HCT116 (cell line): ENCODE measurements at regions not wholly inside any gene's neighbourhood (a gene's known extent, or its start where the extent isn't known, plus 50 kb on each side); places are given as distances from the start of the nearest gene placed in this dataset.
"Not testable (repeated sequence)": the region's sequence is repeated elsewhere in the genome, so short reads cannot be mapped to it uniquely, and the experiment has no call there.

Experiments used
- ATAC-seq: fragments of 200-7000 bp; cut with Tn5 transposase; 2 replicates; pipeline ENCODE4 v1.9.1; 2020; ENCODE audit warnings: mild to moderate bottlenecking, moderate library complexity
- BruUV-seq: library from RNA; stranded (reverse); fragments of 400-500 nt; replicated peaks from 2 replicates; lab custom pipeline; 2021; lab: Mats Ljungman, UMichigan
- CTCF ChIA-PET: fragments of 300-600 bp; sonication (Branson Sonifier 250); formaldehyde crosslinking; loops from one replicate; lab custom pipeline; 2021; ENCODE audit warnings: antibody characterized with exemption; lab: Charles Lee
- POLR2A ChIA-PET: fragments of 300-600, 350-600 bp; sonication (Branson Sonifier 250); formaldehyde crosslinking; loops from one replicate; lab custom pipeline; 2021; ENCODE audit warnings: antibody characterized with exemption; lab: Charles Lee
- RAD21 ChIA-PET, 2 experiments: fragments of 300-600 bp; sonication (Branson Sonifier 250); formaldehyde crosslinking; loops; one replicate each; lab custom pipeline; 2023; ENCODE audit warnings: low total read pairs in 2 of 2; ENCODE audit not compliant: uncharacterized antibody in 2 of 2, unreplicated experiment in 2 of 2, low non-redundant PET in 1 of 2; lab: Charles Lee
- DNase-seq: peaks from one replicate; pipeline ENCODE4 v3.0.0-alpha.2; 2010; ENCODE audit warnings: low read depth, low spot score
- H2AFZ ChIP-seq: fragments of 200-600 bp; shearing (Covaris generic), sonication (generic); 2 replicates; pipeline ENCODE4 v1.6.1; 2017; ENCODE audit warnings: low read depth, mixed run types, mixed read lengths, antibody characterized with exemption, low read length; ENCODE audit not compliant: poor library complexity, severe bottlenecking
- H3K27ac ChIP-seq: 2 replicates; pipeline ENCODE4 v1.5.1; 2012; ENCODE audit warnings: low read depth, low read length
- H3K27me3 ChIP-seq: fragments of 200-600 bp; sonication (generic); 2 replicates; pipeline ENCODE4 v1.6.1; 2016; ENCODE audit warnings: mixed run types, low read length, mixed read lengths; ENCODE audit not compliant: insufficient read depth
- H3K36me3 ChIP-seq, 2 experiments: fragments of 200-500 bp in 1 of 2; fragments of 200-600 bp in 1 of 2; sonication (Bioruptor generic) in 1 of 2; sonication (generic) in 1 of 2; 2 replicates each; pipeline versions ENCODE4 v1.5.1 to v1.6.1; 2014 to 2016; ENCODE audit warnings: low read length in 2 of 2, inconsistent platforms in 1 of 2, mixed read lengths in 1 of 2, mixed run types in 1 of 2; ENCODE audit not compliant: insufficient read depth in 2 of 2, control insufficient read depth in 1 of 2
- H3K4me1 ChIP-seq, 2 experiments: fragments of 200-600 bp in 1 of 2; sonication (generic) in 1 of 2; 2 replicates each; pipeline versions ENCODE4 v1.5.1 to v1.6.1; 2012 to 2017; ENCODE audit warnings: low read length in 2 of 2, inconsistent platforms in 1 of 2, mild to moderate bottlenecking in 1 of 2, mixed read lengths in 1 of 2, mixed run types in 1 of 2, moderate library complexity in 1 of 2; ENCODE audit not compliant: insufficient read depth in 2 of 2, control insufficient read depth in 1 of 2
- H3K4me2 ChIP-seq: fragments of 200-600 bp; sonication (generic); 2 replicates; pipeline ENCODE4 v1.6.1; 2017; ENCODE audit warnings: mixed run types, low read length, mixed read lengths
- H3K4me3 ChIP-seq, 2 experiments: fragments of 200-600 bp in 1 of 2; sonication (generic) in 1 of 2; replicated peaks in 1 of 2; 2 replicates each; pipeline ENCODE4 v1.5.1; 2011 to 2016; ENCODE audit warnings: low read length in 2 of 2, control low read depth in 1 of 2, low read depth in 1 of 2, mild to moderate bottlenecking in 1 of 2, mixed read lengths in 1 of 2, mixed run types in 1 of 2
- H3K79me2 ChIP-seq: fragments of 200-600 bp; sonication (generic); 2 replicates; pipeline ENCODE4 v1.6.1; 2017; ENCODE audit warnings: mild to moderate bottlenecking, mixed run types, low read length, moderate library complexity, mixed read lengths; ENCODE audit not compliant: insufficient read depth
- H3K9ac ChIP-seq: fragments of 200-600 bp; sonication (generic); 2 replicates; pipeline ENCODE4 v1.6.1; 2016; ENCODE audit warnings: low read length, mixed read lengths
- H3K9me2 ChIP-seq: fragments of 200-600 bp; sonication (generic), shearing (Covaris generic); 2 replicates; pipeline ENCODE4 v1.6.1; 2017; ENCODE audit warnings: mixed run types, mild to moderate bottlenecking, moderate library complexity; ENCODE audit not compliant: insufficient read depth
- H3K9me3 ChIP-seq, 2 experiments: fragments of 200-500 bp in 1 of 2; fragments of 200-600 bp in 1 of 2; sonication (Bioruptor generic) in 1 of 2; sonication (generic) in 1 of 2; 2 replicates each; pipeline ENCODE4 v1.6.1; 2014 to 2017; ENCODE audit warnings: low read length in 2 of 2, mixed read lengths in 2 of 2, inconsistent platforms in 1 of 2, low read depth in 1 of 2, mild to moderate bottlenecking in 1 of 2, mixed run types in 1 of 2, moderate library complexity in 1 of 2; ENCODE audit not compliant: control insufficient read depth in 1 of 2, insufficient read depth in 1 of 2
- H4K20me1 ChIP-seq: fragments of 200-600 bp; sonication (generic), shearing (Covaris generic); 2 replicates; pipeline ENCODE4 v1.6.1; 2017; ENCODE audit warnings: mixed run types, mild to moderate bottlenecking, moderate library complexity; ENCODE audit not compliant: insufficient read depth
- CEBPB ChIP-seq: IDR thresholded peaks from 2 replicates; pipeline ENCODE4 v1.6.1; 2012; ENCODE audit warnings: low read depth
- CTCF ChIP-seq, 3 experiments: fragments of 200-600 bp in 1 of 3; sonication (generic) in 1 of 3; IDR thresholded peaks in 2 of 3; conservative IDR thresholded peaks in 1 of 3; 2 replicates each; pipeline ENCODE4 v1.5.1; 2012 to 2017; ENCODE audit warnings: low read depth in 2 of 3, low read length in 2 of 3, antibody characterized with exemption in 1 of 3, borderline replicate concordance in 1 of 3, control low read depth in 1 of 3, mild to moderate bottlenecking in 1 of 3, mixed read lengths in 1 of 3, mixed run types in 1 of 3, moderate library complexity in 1 of 3; ENCODE audit not compliant: insufficient read depth in 1 of 3
- EGR1 ChIP-seq: IDR thresholded peaks from 2 replicates; pipeline ENCODE4 v1.6.1; 2012; ENCODE audit warnings: low read depth
- EZH2 ChIP-seq: fragments of 200-600 bp; sonication (generic); IDR thresholded peaks from 2 replicates; pipeline ENCODE4 v1.6.1; 2017; ENCODE audit warnings: antibody characterized with exemption, mixed run types
- EZH2phosphoT487 ChIP-seq: fragments of 200-600 bp; IDR thresholded peaks from 2 replicates; pipeline ENCODE4 v1.6.1; 2018; ENCODE audit warnings: antibody characterized with exemption, borderline replicate concordance
- FOSL1 ChIP-seq: IDR thresholded peaks from 2 replicates; pipeline ENCODE4 v1.6.1; 2012; ENCODE audit warnings: low read depth
- JUND ChIP-seq: IDR thresholded peaks from 2 replicates; pipeline ENCODE4 v1.6.1; 2012
- POLR2AphosphoS5 ChIP-seq: IDR thresholded peaks from 2 replicates; pipeline ENCODE4 v1.6.1; 2011; ENCODE audit warnings: mild to moderate bottlenecking, low read depth, low read length, moderate library complexity
- RAD21 ChIP-seq: IDR thresholded peaks from 2 replicates; pipeline ENCODE4 v1.6.1; 2012; ENCODE audit warnings: low read depth, mild to moderate bottlenecking
- REST ChIP-seq: IDR thresholded peaks from 2 replicates; pipeline ENCODE4 v1.6.1; 2012; ENCODE audit warnings: low read depth
- SIN3A ChIP-seq: IDR thresholded peaks from 2 replicates; pipeline ENCODE4 v1.6.1; 2012; ENCODE audit warnings: low read depth
- SP1 ChIP-seq: IDR thresholded peaks from 2 replicates; pipeline ENCODE4 v1.6.1; 2012; ENCODE audit warnings: low read depth
- SRF ChIP-seq: IDR thresholded peaks from 2 replicates; pipeline ENCODE4 v1.6.1; 2012; ENCODE audit warnings: low read depth
- ZBTB33 ChIP-seq: IDR thresholded peaks from 2 replicates; pipeline ENCODE4 v1.6.1; 2011; ENCODE audit warnings: mild to moderate bottlenecking, low read length, moderate library complexity; ENCODE audit not compliant: insufficient replicate concordance; ENCODE audit errors: extremely low read depth
- ZFX ChIP-seq: fragments of 450-650 bp; IDR thresholded peaks from 2 replicates; pipeline ENCODE4 v1.6.1; 2017
- ZNF274 ChIP-seq: fragments of 200-500 bp; sonication (Bioruptor generic); IDR thresholded peaks from 2 replicates; pipeline ENCODE4 v1.6.1; 2014; ENCODE audit warnings: mild to moderate bottlenecking, low read depth, low read length, inconsistent platforms
- intact Hi-C: fragments of 100-400 bp; cut with micrococcal nuclease; formaldehyde crosslinking; loops from 2 replicates; pipeline ENCODE4 v1.10.0; 2022

- intact Hi-C loops, result no loop called here
- Histone ChIP-seq H3K9me2 (no peaks in the 10 kb centered on the region), H3K4me1 (no peaks in the 10 kb centered on the region), H3K79me2 (no peaks in the 10 kb centered on the region), H3K4me2 (no peak overlapping the region), H3K27me3 (no peaks in the 10 kb centered on the region), H3K9ac (no peak overlapping the region), H2AFZ (no peak overlapping the region), H3K36me3 (no peaks in the 10 kb centered on the region), H4K20me1 (no peaks in the 10 kb centered on the region), H3K27ac (no peak overlapping the region), H3K4me3 (no peak overlapping the region), H3K9me3 (no peaks in the 10 kb centered on the region)
- ChIA-PET RAD21 (no interaction called here), POLR2A (no interaction called here), CTCF (no interaction called here)
- DNase-seq (no peak), ATAC-seq (no peak)
- BruUV-seq, result no TSS peak
- TF ChIP-seq EZH2 (no peak), EZH2phosphoT487 (no peak), ZFX (no peak), FOSL1 (no peak), JUND (no peak), ZNF274 (no peak), SIN3A (no peak), EGR1 (no peak), CEBPB (no peak), RAD21 (no peak), CTCF (IDR thresholded peaks at IDR 0.05 in 2 of 3, conservative IDR thresholded peaks at IDR 0.05 in 1 of 3; ENCODE audit: borderline replicate concordance in 1 of 3, insufficient read depth in 1 of 3, low read depth in 2 of 3, low read length in 2 of 3) (no peak), REST (no peak), ZBTB33 (no peak), POLR2AphosphoS5 (no peak), SRF (no peak), SP1 (no peak)
Measured at GRCh38 chr1:189752461-189752995, 725.1 kb downstream of the BRINP3 start.

GRCh38 chr1:189755100-189755499, 722.6 kb downstream of the BRINP3 start:
- POLR2A ChIA-PET, H3K9ac ChIP-seq, ATAC-seq, RAD21 ChIA-PET, H3K79me2 ChIP-seq, H3K36me3 ChIP-seq, DNase-seq, H4K20me1 ChIP-seq, H3K4me3 ChIP-seq, H2AFZ ChIP-seq, H3K27ac ChIP-seq, BruUV-seq, H3K27me3 ChIP-seq, H3K9me2 ChIP-seq, H3K4me2 ChIP-seq, H3K9me3 ChIP-seq, intact Hi-C loops, CTCF ChIA-PET, H3K4me1 ChIP-seq: not testable (repeated sequence)
